ENCODE measurements at regions not wholly inside any gene's neighbourhood (a gene's known extent, or its start where the extent isn't known, plus 50 kb on each side); places are given as distances from the start of the nearest gene placed in this dataset.

DNA sequence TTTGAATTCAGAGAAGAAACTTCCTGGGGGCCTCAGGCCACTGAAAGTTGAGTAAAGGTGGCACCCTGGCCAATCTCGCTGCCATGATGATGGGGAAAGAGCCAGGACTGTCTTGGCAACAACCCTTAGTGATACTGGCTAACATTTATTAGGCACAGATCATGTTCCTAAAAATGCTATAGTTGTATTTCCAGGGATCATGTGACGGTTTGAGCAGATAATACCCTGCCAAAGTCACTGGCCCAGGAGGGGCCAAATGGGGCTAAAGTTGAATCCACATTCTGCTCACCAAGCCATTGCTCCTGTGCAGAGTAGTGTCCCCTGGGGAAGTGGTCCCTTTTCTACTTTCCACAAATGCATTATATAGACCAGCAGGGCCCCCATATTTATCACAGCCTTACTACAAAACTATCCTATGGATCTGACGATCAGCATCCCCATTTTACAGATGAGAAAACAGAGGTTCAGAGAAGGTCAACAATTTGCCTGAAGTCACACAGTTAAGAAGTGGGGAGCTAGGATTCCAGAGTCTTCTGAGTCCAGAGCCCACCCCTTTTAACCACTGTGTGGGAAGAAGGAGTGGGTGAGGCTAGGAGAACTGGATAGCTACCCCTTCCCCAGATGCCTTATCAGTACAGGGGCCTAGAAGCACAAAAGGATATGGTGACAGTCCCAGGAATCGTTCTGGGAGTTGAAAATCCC, 300.0 kb upstream of the IRX3 start:
- Histone ChIP-seq H3K4me2 (ENCODE audit: low read length) (no peak overlapping the region), H3K9me3 (ENCODE audit: low read length) (peaks cover 2% of the 10 kb centered on the region), H3K9me2 (ENCODE audit: insufficient read depth, low read length) (no peaks in the 10 kb centered on the region), H3K9ac (ENCODE audit: low read length) (no peak overlapping the region), H3K4me3 (ENCODE audit: low read length) (no peak overlapping the region), H2AFZ (ENCODE audit: low read depth, low read length) (no peak overlapping the region), H3K27ac (ENCODE audit: low read length) (no peak overlapping the region), H3K27me3 (ENCODE audit: insufficient read depth, low read depth, low read length) (peaks cover 99% of the 10 kb centered on the region), H4K20me1 (ENCODE audit: insufficient read depth) (no peaks in the 10 kb centered on the region), H3F3A (ENCODE audit: insufficient read depth, low read length, poor library complexity, severe bottlenecking) (no peaks in the 10 kb centered on the region), H3K79me2 (replicated peaks; ENCODE audit: insufficient read depth, low read length) (no peaks in the 10 kb centered on the region), H3K36me3 (ENCODE audit: insufficient read depth, low read length) (no peaks in the 10 kb centered on the region)
- TF ChIP-seq EZH2 (IDR thresholded peaks at IDR 0.05; ENCODE audit: borderline replicate concordance, insufficient read depth, low read length, poor library complexity, severe bottlenecking) (no peak), POLR2AphosphoS5 (IDR thresholded peaks at IDR 0.05) (no peak), EP300 (conservative IDR thresholded peaks at IDR 0.05; ENCODE audit: poor library complexity, severe bottlenecking) (no peak), SMC3 (conservative IDR thresholded peaks at IDR 0.05; ENCODE audit: poor library complexity) (no peak), TAF1 (IDR thresholded peaks at IDR 0.05; ENCODE audit: low read depth) (no peak), RAD21 (conservative IDR thresholded peaks at IDR 0.05) (no peak), MXI1 (conservative IDR thresholded peaks at IDR 0.05; ENCODE audit: poor library complexity, severe bottlenecking) (no peak)
- TF ChIP-seq, protein P1, sequence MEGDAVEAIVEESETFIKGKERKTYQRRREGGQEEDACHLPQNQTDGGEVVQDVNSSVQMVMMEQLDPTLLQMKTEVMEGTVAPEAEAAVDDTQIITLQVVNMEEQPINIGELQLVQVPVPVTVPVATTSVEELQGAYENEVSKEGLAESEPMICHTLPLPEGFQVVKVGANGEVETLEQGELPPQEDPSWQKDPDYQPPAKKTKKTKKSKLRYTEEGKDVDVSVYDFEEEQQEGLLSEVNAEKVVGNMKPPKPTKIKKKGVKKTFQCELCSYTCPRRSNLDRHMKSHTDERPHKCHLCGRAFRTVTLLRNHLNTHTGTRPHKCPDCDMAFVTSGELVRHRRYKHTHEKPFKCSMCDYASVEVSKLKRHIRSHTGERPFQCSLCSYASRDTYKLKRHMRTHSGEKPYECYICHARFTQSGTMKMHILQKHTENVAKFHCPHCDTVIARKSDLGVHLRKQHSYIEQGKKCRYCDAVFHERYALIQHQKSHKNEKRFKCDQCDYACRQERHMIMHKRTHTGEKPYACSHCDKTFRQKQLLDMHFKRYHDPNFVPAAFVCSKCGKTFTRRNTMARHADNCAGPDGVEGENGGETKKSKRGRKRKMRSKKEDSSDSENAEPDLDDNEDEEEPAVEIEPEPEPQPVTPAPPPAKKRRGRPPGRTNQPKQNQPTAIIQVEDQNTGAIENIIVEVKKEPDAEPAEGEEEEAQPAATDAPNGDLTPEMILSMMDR (IDR thresholded peaks at IDR 0.05; ENCODE audit: poor library complexity, severe bottlenecking) = no peak
- TF ChIP-seq, protein P2, sequence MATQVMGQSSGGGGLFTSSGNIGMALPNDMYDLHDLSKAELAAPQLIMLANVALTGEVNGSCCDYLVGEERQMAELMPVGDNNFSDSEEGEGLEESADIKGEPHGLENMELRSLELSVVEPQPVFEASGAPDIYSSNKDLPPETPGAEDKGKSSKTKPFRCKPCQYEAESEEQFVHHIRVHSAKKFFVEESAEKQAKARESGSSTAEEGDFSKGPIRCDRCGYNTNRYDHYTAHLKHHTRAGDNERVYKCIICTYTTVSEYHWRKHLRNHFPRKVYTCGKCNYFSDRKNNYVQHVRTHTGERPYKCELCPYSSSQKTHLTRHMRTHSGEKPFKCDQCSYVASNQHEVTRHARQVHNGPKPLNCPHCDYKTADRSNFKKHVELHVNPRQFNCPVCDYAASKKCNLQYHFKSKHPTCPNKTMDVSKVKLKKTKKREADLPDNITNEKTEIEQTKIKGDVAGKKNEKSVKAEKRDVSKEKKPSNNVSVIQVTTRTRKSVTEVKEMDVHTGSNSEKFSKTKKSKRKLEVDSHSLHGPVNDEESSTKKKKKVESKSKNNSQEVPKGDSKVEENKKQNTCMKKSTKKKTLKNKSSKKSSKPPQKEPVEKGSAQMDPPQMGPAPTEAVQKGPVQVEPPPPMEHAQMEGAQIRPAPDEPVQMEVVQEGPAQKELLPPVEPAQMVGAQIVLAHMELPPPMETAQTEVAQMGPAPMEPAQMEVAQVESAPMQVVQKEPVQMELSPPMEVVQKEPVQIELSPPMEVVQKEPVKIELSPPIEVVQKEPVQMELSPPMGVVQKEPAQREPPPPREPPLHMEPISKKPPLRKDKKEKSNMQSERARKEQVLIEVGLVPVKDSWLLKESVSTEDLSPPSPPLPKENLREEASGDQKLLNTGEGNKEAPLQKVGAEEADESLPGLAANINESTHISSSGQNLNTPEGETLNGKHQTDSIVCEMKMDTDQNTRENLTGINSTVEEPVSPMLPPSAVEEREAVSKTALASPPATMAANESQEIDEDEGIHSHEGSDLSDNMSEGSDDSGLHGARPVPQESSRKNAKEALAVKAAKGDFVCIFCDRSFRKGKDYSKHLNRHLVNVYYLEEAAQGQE (IDR thresholded peaks at IDR 0.05; ENCODE audit: borderline replicate concordance) = no peak

DNA sequence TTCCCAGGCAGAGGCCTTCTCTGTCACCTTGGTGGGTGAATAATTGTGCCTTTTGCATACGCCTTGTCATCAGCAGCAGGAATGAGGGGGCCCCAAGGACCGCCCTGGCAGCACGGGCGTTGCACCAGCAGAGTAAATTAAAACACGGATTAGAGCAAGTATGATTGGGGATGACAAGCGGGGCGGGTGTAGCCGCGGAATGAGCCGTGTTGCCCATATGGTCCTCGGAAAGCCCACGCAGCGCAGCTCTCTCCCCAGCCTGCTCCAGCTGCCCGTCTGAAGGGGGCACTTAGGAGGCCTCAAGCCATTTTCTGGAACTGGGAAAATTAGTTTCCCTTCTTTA, 299.4 kb upstream of the IRX3 start:
- Histone ChIP-seq H3K4me2 (ENCODE audit: low read length) (no peak overlapping the region), H3F3A (ENCODE audit: insufficient read depth, low read length, poor library complexity, severe bottlenecking) (no peaks in the 10 kb centered on the region), H4K20me1 (ENCODE audit: insufficient read depth) (no peaks in the 10 kb centered on the region), H3K9me3 (ENCODE audit: low read length) (peaks cover 3% of the 10 kb centered on the region), H2AFZ (ENCODE audit: low read depth, low read length) (no peak overlapping the region), H3K9ac (ENCODE audit: low read length) (no peak overlapping the region), H3K36me3 (ENCODE audit: insufficient read depth, low read length) (no peaks in the 10 kb centered on the region), H3K9me2 (ENCODE audit: insufficient read depth, low read length) (no peaks in the 10 kb centered on the region), H3K4me3 (ENCODE audit: low read length) (no peak overlapping the region), H3K79me2 (replicated peaks; ENCODE audit: insufficient read depth, low read length) (no peaks in the 10 kb centered on the region), H3K27me3 (ENCODE audit: insufficient read depth, low read depth, low read length) (peaks cover 97% of the 10 kb centered on the region), H3K27ac (ENCODE audit: low read length) (no peak overlapping the region)
- TF ChIP-seq, protein P2 (IDR thresholded peaks at IDR 0.05; ENCODE audit: borderline replicate concordance) = peak; percentile 27
- TF ChIP-seq RAD21 (conservative IDR thresholded peaks at IDR 0.05) = no peak
